ENCODE measurements at regions not wholly inside any gene's neighbourhood (a gene's known extent, or its start where the extent isn't known, plus 50 kb on each side); places are given as distances from the start of the nearest gene placed in this dataset.

- TF ChIP-seq MYC (IDR thresholded peaks at IDR 0.05; ENCODE audit: low read depth, low read length) (no peak), POLR2A (IDR thresholded peaks at IDR 0.05; ENCODE audit: extremely low read depth, insufficient read length) (no peak), CTCF (IDR thresholded peaks at IDR 0.05; ENCODE audit: low read depth, low read length) (no peak)
- TF ChIP-seq, protein P1, sequence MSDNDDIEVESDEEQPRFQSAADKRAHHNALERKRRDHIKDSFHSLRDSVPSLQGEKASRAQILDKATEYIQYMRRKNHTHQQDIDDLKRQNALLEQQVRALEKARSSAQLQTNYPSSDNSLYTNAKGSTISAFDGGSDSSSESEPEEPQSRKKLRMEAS (IDR thresholded peaks at IDR 0.05; ENCODE audit: low read depth, low read length): no peak
- DNase-seq (ENCODE audit: low read depth): no peak
- no peak overlapping the region for H3K4me3 ChIP-seq (ENCODE audit: low read depth, low read length)
Observed at GRCh38 chr5:13439430-13439829, 505.1 kb downstream of the DNAH5 start.

DNA sequence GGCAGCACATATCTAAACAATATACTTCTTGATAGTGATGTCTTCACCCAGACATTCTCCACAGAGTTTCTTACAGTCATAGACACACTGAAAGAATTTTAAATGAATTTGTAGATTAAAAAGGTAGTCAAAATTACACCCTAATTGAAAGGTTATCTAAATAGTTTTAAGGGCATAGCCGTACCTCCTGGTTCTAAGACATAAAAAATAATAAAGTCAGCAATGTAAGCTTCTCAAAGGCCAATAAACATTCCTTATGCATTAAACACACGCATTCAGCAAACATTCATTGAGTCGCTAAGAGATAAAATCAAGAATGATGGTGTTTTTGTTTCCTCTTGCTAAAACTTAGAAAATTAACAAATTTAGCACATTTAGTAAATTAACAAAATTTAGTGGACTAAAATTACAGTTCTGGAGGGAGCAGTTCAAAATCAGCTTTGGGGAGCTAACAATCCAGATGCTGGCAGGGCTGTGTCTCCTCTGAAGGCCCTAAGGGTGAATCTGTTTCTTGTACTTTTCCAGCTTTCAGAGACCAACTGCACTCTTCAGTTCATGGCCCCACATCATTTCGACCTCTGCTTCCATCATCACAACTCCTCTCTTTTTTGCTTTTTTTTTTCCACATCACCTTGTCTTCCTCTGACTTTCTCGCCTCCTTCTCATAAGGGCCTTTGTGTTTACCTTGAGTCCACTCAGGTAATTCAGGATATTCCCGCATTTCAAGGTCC lies 516.5 kb downstream of the DNAH5 start:
- no peak for DNase-seq (ENCODE audit: low read depth)
- H3K4me3 ChIP-seq (ENCODE audit: low read depth, low read length): no peak overlapping the region
- TF ChIP-seq POLR2A (IDR thresholded peaks at IDR 0.05; ENCODE audit: extremely low read depth, insufficient read length): no peak
- no peak for TF ChIP-seq MYC (IDR thresholded peaks at IDR 0.05; ENCODE audit: low read depth, low read length)
- TF ChIP-seq, protein P1 (IDR thresholded peaks at IDR 0.05; ENCODE audit: low read depth, low read length): no peak
- TF ChIP-seq CTCF (IDR thresholded peaks at IDR 0.05; ENCODE audit: low read depth, low read length): no peak

- no peak overlapping the region for H3K4me3 ChIP-seq (ENCODE audit: low read depth, low read length)
- no peak for DNase-seq (ENCODE audit: low read depth)
- TF ChIP-seq, protein P1 (IDR thresholded peaks at IDR 0.05; ENCODE audit: low read depth, low read length): no peak
- TF ChIP-seq POLR2A (IDR thresholded peaks at IDR 0.05; ENCODE audit: extremely low read depth, insufficient read length) (no peak), MYC (IDR thresholded peaks at IDR 0.05; ENCODE audit: low read depth, low read length) (no peak), CTCF (IDR thresholded peaks at IDR 0.05; ENCODE audit: low read depth, low read length) (no peak)
Observed at GRCh38 chr5:13412040-13412595, 532.4 kb downstream of the DNAH5 start.

- no peak for TF ChIP-seq MYC (IDR thresholded peaks at IDR 0.05; ENCODE audit: low read depth, low read length)
- TF ChIP-seq, protein P1 (IDR thresholded peaks at IDR 0.05; ENCODE audit: low read depth, low read length): no peak
- TF ChIP-seq POLR2A (IDR thresholded peaks at IDR 0.05; ENCODE audit: extremely low read depth, insufficient read length): no peak
- DNase-seq (ENCODE audit: low read depth): no peak
- H3K4me3 ChIP-seq (ENCODE audit: low read depth, low read length): no peak overlapping the region
Observed at GRCh38 chr5:13408616-13409015, 535.9 kb downstream of the DNAH5 start.

DNA sequence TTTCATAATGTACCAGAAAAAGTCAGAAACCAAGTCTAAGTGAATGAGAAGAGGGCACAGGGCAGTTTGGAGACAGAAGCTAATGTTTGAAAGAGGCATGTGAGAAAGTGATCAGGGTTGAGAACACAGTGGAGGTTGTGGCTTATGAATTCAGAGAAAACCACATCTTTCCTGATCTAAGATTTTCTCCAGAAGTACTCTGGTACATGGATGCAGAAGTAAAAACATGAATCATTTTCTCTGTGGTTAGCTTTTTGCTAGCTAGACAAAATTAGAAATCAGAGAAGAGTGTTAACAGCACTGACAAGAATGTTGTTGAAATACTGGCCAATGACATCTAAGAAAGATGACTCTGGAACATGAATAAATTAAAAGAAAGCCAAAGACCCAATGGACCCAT lies 541.1 kb downstream of the DNAH5 start:
- no peak overlapping the region for H3K4me3 ChIP-seq (ENCODE audit: low read depth, low read length)
- no peak for TF ChIP-seq MYC (IDR thresholded peaks at IDR 0.05; ENCODE audit: low read depth, low read length)
- no peak for TF ChIP-seq CTCF (IDR thresholded peaks at IDR 0.05; ENCODE audit: low read depth, low read length)
- TF ChIP-seq POLR2A (IDR thresholded peaks at IDR 0.05; ENCODE audit: extremely low read depth, insufficient read length): no peak
- TF ChIP-seq, protein P1 (IDR thresholded peaks at IDR 0.05; ENCODE audit: low read depth, low read length): no peak
- DNase-seq (ENCODE audit: low read depth): no peak

- no peak for DNase-seq (ENCODE audit: low read depth)
- no peak overlapping the region for H3K4me3 ChIP-seq (ENCODE audit: low read depth, low read length)
- TF ChIP-seq POLR2A (IDR thresholded peaks at IDR 0.05; ENCODE audit: extremely low read depth, insufficient read length): no peak
- TF ChIP-seq CTCF (IDR thresholded peaks at IDR 0.05; ENCODE audit: low read depth, low read length): no peak
- TF ChIP-seq MYC (IDR thresholded peaks at IDR 0.05; ENCODE audit: low read depth, low read length): no peak
- TF ChIP-seq, protein P1 (IDR thresholded peaks at IDR 0.05; ENCODE audit: low read depth, low read length): no peak
Observed at GRCh38 chr5:13385066-13385465, 559.4 kb downstream of the DNAH5 start.
